ENCODE measurements at regions not wholly inside any gene's neighbourhood (a gene's known extent, or its start where the extent isn't known, plus 50 kb on each side); places are given as distances from the start of the nearest gene placed in this dataset.

GRCh38 chr1:222256058-222256457 lies 291.8 kb downstream of the HHIPL2 start:
- no peaks in the 10 kb centered on the region for H3K4me1 ChIP-seq
- H3K79me2 ChIP-seq, result no peaks in the 10 kb centered on the region
- TF ChIP-seq, protein P1, sequence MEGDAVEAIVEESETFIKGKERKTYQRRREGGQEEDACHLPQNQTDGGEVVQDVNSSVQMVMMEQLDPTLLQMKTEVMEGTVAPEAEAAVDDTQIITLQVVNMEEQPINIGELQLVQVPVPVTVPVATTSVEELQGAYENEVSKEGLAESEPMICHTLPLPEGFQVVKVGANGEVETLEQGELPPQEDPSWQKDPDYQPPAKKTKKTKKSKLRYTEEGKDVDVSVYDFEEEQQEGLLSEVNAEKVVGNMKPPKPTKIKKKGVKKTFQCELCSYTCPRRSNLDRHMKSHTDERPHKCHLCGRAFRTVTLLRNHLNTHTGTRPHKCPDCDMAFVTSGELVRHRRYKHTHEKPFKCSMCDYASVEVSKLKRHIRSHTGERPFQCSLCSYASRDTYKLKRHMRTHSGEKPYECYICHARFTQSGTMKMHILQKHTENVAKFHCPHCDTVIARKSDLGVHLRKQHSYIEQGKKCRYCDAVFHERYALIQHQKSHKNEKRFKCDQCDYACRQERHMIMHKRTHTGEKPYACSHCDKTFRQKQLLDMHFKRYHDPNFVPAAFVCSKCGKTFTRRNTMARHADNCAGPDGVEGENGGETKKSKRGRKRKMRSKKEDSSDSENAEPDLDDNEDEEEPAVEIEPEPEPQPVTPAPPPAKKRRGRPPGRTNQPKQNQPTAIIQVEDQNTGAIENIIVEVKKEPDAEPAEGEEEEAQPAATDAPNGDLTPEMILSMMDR (IDR thresholded peaks at IDR 0.05), result no peak
- no peaks in the 10 kb centered on the region for H3K27me3 ChIP-seq (ENCODE audit: control insufficient read depth, insufficient read depth, low read length)
- H3K27ac ChIP-seq, result no peak overlapping the region
- no peaks in the 10 kb centered on the region for H3K9me3 ChIP-seq (ENCODE audit: control insufficient read depth, low read length)
- H3K4me2 ChIP-seq (ENCODE audit: low read length), result no peak overlapping the region
- H3K36me3 ChIP-seq (ENCODE audit: control insufficient read depth, insufficient read depth, low read length), result no peaks in the 10 kb centered on the region
- no peak overlapping the region for H3K4me3 ChIP-seq (ENCODE audit: low read depth, low read length)
- H2AFZ ChIP-seq, result no peak overlapping the region
- H3K9ac ChIP-seq, result no peak overlapping the region

DNA sequence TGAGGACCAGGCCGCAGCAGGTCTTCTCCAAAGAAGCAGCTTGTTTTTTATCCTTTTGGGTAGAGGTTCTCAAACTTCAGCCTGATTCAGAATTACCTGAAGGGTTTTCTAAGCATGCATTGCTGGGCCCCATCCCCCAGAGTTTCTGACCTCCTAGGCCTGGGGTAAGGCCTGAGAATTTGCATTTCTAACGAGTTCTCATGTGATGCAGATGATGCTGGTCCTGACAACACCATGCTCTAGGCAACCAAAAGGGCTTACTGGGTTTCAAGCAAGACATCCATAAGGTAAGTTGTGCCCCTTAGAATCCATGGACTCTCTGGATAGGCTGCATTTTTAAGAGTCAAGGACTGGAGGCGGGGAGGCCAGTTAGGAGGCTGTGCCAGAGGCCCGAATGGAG lies 295.1 kb downstream of the HHIPL2 start:
- no peaks in the 10 kb centered on the region for H3K79me2 ChIP-seq

GRCh38 chr1:222251847-222252246 lies 296.1 kb downstream of the HHIPL2 start:
- H3K36me3 ChIP-seq (ENCODE audit: control insufficient read depth, insufficient read depth, low read length), result no peaks in the 10 kb centered on the region

More for the DNA sequence above, 295.1 kb downstream of the HHIPL2 start:
- no peak overlapping the region for H2AFZ ChIP-seq
- no peaks in the 10 kb centered on the region for H3K4me1 ChIP-seq
- no peaks in the 10 kb centered on the region for H3K36me3 ChIP-seq (ENCODE audit: control insufficient read depth, insufficient read depth, low read length)
- TF ChIP-seq, protein P1 (IDR thresholded peaks at IDR 0.05), result no peak
- H3K4me3 ChIP-seq (ENCODE audit: low read depth, low read length), result no peak overlapping the region
- no peak overlapping the region for H3K9ac ChIP-seq
- no peak overlapping the region for H3K4me2 ChIP-seq (ENCODE audit: low read length)
- no peaks in the 10 kb centered on the region for H3K9me3 ChIP-seq (ENCODE audit: control insufficient read depth, low read length)
- H3K27me3 ChIP-seq (ENCODE audit: control insufficient read depth, insufficient read depth, low read length), result no peaks in the 10 kb centered on the region
- H3K27ac ChIP-seq, result no peak overlapping the region

DNA sequence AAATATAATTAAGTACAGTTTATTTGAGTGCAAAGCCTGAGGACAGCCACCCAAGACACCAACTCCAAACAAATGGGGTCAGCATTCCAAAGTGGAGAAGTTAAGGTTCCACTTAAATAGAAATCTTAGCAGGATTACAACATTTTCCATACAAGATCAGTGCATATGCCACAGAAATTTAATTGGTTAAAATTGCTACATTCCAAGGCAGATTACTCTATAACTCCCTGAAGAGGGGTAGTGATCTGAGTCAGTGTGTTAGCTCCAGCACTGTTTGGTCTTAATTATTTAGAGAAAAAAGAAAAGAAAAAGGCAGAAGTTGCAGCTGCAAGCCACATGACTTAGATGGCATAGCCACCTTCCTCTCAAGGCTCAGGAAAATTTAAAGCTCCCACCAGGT lies 297.5 kb downstream of the HHIPL2 start:
- no peak overlapping the region for H3K9ac ChIP-seq
- no peak overlapping the region for H3K4me2 ChIP-seq (ENCODE audit: low read length)
- no peak overlapping the region for H3K4me3 ChIP-seq (ENCODE audit: low read depth, low read length)
- H3K27ac ChIP-seq, result no peak overlapping the region
- H2AFZ ChIP-seq, result no peak overlapping the region
- TF ChIP-seq, protein P1 (IDR thresholded peaks at IDR 0.05), result no peak
- H3K79me2 ChIP-seq, result no peaks in the 10 kb centered on the region
- H3K9me3 ChIP-seq (ENCODE audit: control insufficient read depth, low read length), result no peaks in the 10 kb centered on the region
- H3K4me1 ChIP-seq, result no peaks in the 10 kb centered on the region
- H3K36me3 ChIP-seq (ENCODE audit: control insufficient read depth, insufficient read depth, low read length), result no peaks in the 10 kb centered on the region
- H3K27me3 ChIP-seq (ENCODE audit: control insufficient read depth, insufficient read depth, low read length), result no peaks in the 10 kb centered on the region

More at GRCh38 chr1:222251847-222252246, 296.1 kb downstream of the HHIPL2 start:
- no peaks in the 10 kb centered on the region for H3K27me3 ChIP-seq (ENCODE audit: control insufficient read depth, insufficient read depth, low read length)
- H3K79me2 ChIP-seq, result no peaks in the 10 kb centered on the region
- H3K4me2 ChIP-seq (ENCODE audit: low read length), result no peak overlapping the region
- no peak overlapping the region for H3K27ac ChIP-seq
- no peak overlapping the region for H2AFZ ChIP-seq
- no peaks in the 10 kb centered on the region for H3K9me3 ChIP-seq (ENCODE audit: control insufficient read depth, low read length)
- no peak overlapping the region for H3K4me3 ChIP-seq (ENCODE audit: low read depth, low read length)
- no peak overlapping the region for H3K9ac ChIP-seq
- TF ChIP-seq, protein P1 (IDR thresholded peaks at IDR 0.05), result no peak
- H3K4me1 ChIP-seq, result no peaks in the 10 kb centered on the region

DNA sequence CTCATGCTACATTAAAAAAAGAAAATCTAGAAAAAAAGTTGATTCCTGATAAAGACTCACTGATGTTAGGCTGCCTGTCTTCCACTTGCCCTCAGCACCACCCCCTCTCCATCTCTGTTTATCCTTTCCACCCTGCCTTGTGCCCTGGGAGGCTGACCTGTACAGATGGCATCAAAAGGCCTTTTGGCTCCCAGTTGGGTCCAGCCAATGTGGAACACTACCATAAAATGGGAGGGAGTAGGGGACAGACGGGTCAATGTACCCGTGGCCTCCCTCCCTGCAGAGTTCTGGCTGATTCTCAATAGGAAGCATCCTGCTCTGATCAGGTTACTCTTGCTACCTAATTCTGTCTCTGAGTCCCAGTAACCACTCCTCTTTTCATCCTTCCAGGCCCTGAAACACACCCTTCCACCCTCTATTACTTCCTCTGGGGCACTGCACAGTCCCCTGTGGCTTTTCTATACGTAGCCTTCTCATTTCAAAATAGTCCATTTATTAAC lies 300.0 kb downstream of the HHIPL2 start:
- no peak overlapping the region for H3K9ac ChIP-seq
- TF ChIP-seq, protein P1 (IDR thresholded peaks at IDR 0.05), result no peak
- no peaks in the 10 kb centered on the region for H3K27me3 ChIP-seq (ENCODE audit: control insufficient read depth, insufficient read depth, low read length)
- H3K79me2 ChIP-seq, result no peaks in the 10 kb centered on the region
- H3K4me3 ChIP-seq (ENCODE audit: low read depth, low read length), result no peak overlapping the region
- no peaks in the 10 kb centered on the region for H3K4me1 ChIP-seq
- H3K36me3 ChIP-seq (ENCODE audit: control insufficient read depth, insufficient read depth, low read length), result no peaks in the 10 kb centered on the region
- H3K27ac ChIP-seq, result no peak overlapping the region
- H3K9me3 ChIP-seq (ENCODE audit: control insufficient read depth, low read length), result no peaks in the 10 kb centered on the region
- no peak overlapping the region for H2AFZ ChIP-seq
- no peak overlapping the region for H3K4me2 ChIP-seq (ENCODE audit: low read length)
